Skeletal muscle satellite cell (primary cell): ENCODE measurements at regions not wholly inside any gene's neighbourhood (a gene's known extent, or its start where the extent isn't known, plus 50 kb on each side); places are given as distances from the start of the nearest gene placed in this dataset.
"Not testable (repeated sequence)": the region's sequence is repeated elsewhere in the genome, so short reads cannot be mapped to it uniquely, and the experiment has no call there.

ENCODE experiments used
- H3K27me3 ChIP-seq: 2 replicates; pipeline ENCODE4 v1.7.0; 2013; ENCODE audit warnings: low read length; ENCODE audit not compliant: control insufficient read depth, insufficient read depth
- H3K36me3 ChIP-seq: 2 replicates; pipeline ENCODE4 v1.7.0; 2013; ENCODE audit warnings: mild to moderate bottlenecking, control low read depth, low read length; ENCODE audit not compliant: insufficient read depth
- H3K4me1 ChIP-seq: 2 replicates; pipeline ENCODE4 v1.7.0; 2013; ENCODE audit warnings: low read length; ENCODE audit not compliant: control insufficient read depth, insufficient read depth
- H3K4me2 ChIP-seq: 2 replicates; pipeline ENCODE4 v1.7.0; 2013; ENCODE audit warnings: mild to moderate bottlenecking, low read length
- H3K4me3 ChIP-seq: 2 replicates; pipeline ENCODE4 v1.7.0; 2013; ENCODE audit warnings: low read length
- H3K9ac ChIP-seq: 2 replicates; pipeline ENCODE4 v1.7.0; 2013; ENCODE audit warnings: mild to moderate bottlenecking, low read depth, low read length, moderate library complexity
- H3K9me3 ChIP-seq: replicated peaks from 2 replicates; pipeline ENCODE4 v1.7.0; 2013; ENCODE audit warnings: mild to moderate bottlenecking, control low read depth, low read length

- H3K4me3 ChIP-seq: no peak overlapping the region
- H3K4me1 ChIP-seq: no peaks in the 10 kb centered on the region
- H3K36me3 ChIP-seq: no peaks in the 10 kb centered on the region
- H3K9ac ChIP-seq: no peak overlapping the region
- no peaks in the 10 kb centered on the region for H3K9me3 ChIP-seq
- peaks cover 42% of the 10 kb centered on the region for H3K27me3 ChIP-seq
- no peak overlapping the region for H3K4me2 ChIP-seq
Measured at GRCh38 chr7:1349351-1349761, 109.9 kb downstream of the MICALL2 start.

- no peak overlapping the region for H3K4me2 ChIP-seq
- H3K4me1 ChIP-seq: no peaks in the 10 kb centered on the region
- no peak overlapping the region for H3K4me3 ChIP-seq
- H3K27me3 ChIP-seq: peaks cover 50% of the 10 kb centered on the region
- H3K36me3 ChIP-seq: no peaks in the 10 kb centered on the region
- no peaks in the 10 kb centered on the region for H3K9me3 ChIP-seq
- no peak overlapping the region for H3K9ac ChIP-seq
Measured at GRCh38 chr7:1351881-1352625, 107.2 kb downstream of the MICALL2 start.

- H3K4me2 ChIP-seq: no peak overlapping the region
- H3K27me3 ChIP-seq: peaks cover 49% of the 10 kb centered on the region
- no peaks in the 10 kb centered on the region for H3K4me1 ChIP-seq
- no peak overlapping the region for H3K9ac ChIP-seq
- H3K9me3 ChIP-seq: no peaks in the 10 kb centered on the region
- H3K4me3 ChIP-seq: no peak overlapping the region
- no peaks in the 10 kb centered on the region for H3K36me3 ChIP-seq
Measured at GRCh38 chr7:1352656-1353271, 106.5 kb downstream of the MICALL2 start.

- Histone ChIP-seq H3K4me3 (no peak overlapping the region), H3K9ac (no peak overlapping the region), H3K4me1 (no peaks in the 10 kb centered on the region), H3K27me3 (peaks cover 35% of the 10 kb centered on the region), H3K4me2 (no peak overlapping the region), H3K36me3 (no peaks in the 10 kb centered on the region), H3K9me3 (no peaks in the 10 kb centered on the region)
Measured at GRCh38 chr7:1354661-1355567, 104.4 kb downstream of the MICALL2 start.

- Histone ChIP-seq H3K9ac (no peak overlapping the region), H3K9me3 (no peaks in the 10 kb centered on the region), H3K4me2 (no peak overlapping the region), H3K27me3 (peaks cover 32% of the 10 kb centered on the region), H3K4me1 (no peaks in the 10 kb centered on the region), H3K4me3 (no peak overlapping the region), H3K36me3 (no peaks in the 10 kb centered on the region)
Measured at GRCh38 chr7:1355568-1356340, 103.5 kb downstream of the MICALL2 start.

GRCh38 chr7:1356853-1357252, 102.4 kb downstream of the MICALL2 start:
- H3K4me1 ChIP-seq, H3K9ac ChIP-seq, H3K4me3 ChIP-seq, H3K36me3 ChIP-seq, H3K4me2 ChIP-seq, H3K9me3 ChIP-seq: not testable (repeated sequence)
- H3K27me3 ChIP-seq: peaks cover 26% of the 10 kb centered on the region

GRCh38 chr7:1357260-1357600, 102.0 kb downstream of the MICALL2 start:
- H3K27me3 ChIP-seq: peaks cover 26% of the 10 kb centered on the region
- H3K4me1 ChIP-seq, H3K9me3 ChIP-seq, H3K36me3 ChIP-seq, H3K4me2 ChIP-seq, H3K4me3 ChIP-seq, H3K9ac ChIP-seq: not testable (repeated sequence)

GRCh38 chr7:1357601-1358271, 101.5 kb downstream of the MICALL2 start:
- Histone ChIP-seq H3K36me3 (no peaks in the 10 kb centered on the region), H3K27me3 (peaks cover 26% of the 10 kb centered on the region), H3K9ac (no peak overlapping the region), H3K4me1 (no peaks in the 10 kb centered on the region), H3K4me2 (no peak overlapping the region), H3K9me3 (no peaks in the 10 kb centered on the region), H3K4me3 (no peak overlapping the region)

- Histone ChIP-seq H3K9me3 (no peaks in the 10 kb centered on the region), H3K27me3 (peaks cover 26% of the 10 kb centered on the region)
Measured at GRCh38 chr7:1358376-1359050, 100.8 kb downstream of the MICALL2 start.

GRCh38 chr7:1359051-1359400, 100.2 kb downstream of the MICALL2 start:
- no peaks in the 10 kb centered on the region for H3K4me1 ChIP-seq
- no peak overlapping the region for H3K9ac ChIP-seq
- peaks cover 26% of the 10 kb centered on the region for H3K27me3 ChIP-seq
- no peak overlapping the region for H3K4me3 ChIP-seq
- H3K36me3 ChIP-seq: no peaks in the 10 kb centered on the region
- H3K9me3 ChIP-seq: no peaks in the 10 kb centered on the region
- H3K4me2 ChIP-seq: no peak overlapping the region

More at GRCh38 chr7:1358376-1359050, 100.8 kb downstream of the MICALL2 start:
- Histone ChIP-seq H3K36me3 (no peaks in the 10 kb centered on the region), H3K4me3 (no peak overlapping the region), H3K4me1 (no peaks in the 10 kb centered on the region), H3K9ac (no peak overlapping the region), H3K4me2 (no peak overlapping the region)
